Endothelial cell (in vitro differentiated cells): ENCODE measurements at regions not wholly inside any gene's neighbourhood (a gene's known extent, or its start where the extent isn't known, plus 50 kb on each side); places are given as distances from the start of the nearest gene placed in this dataset.
"Not testable (repeated sequence)": the region's sequence is repeated elsewhere in the genome, so short reads cannot be mapped to it uniquely, and the experiment has no call there.

Experiments used
- DNase-seq: peaks from one replicate; pipeline ENCODE4 v3.0.0; 2021; ENCODE audit warnings: low spot score
- H3K27ac Mint-ChIP-seq: one replicate; pipeline ENCODE4 v1.8.0; 2021; ENCODE audit warnings: mixed read lengths, inconsistent platforms; ENCODE audit not compliant: unreplicated experiment
- H3K27me3 Mint-ChIP-seq: one replicate; pipeline ENCODE4 v1.8.0; 2021; ENCODE audit warnings: mild to moderate bottlenecking, moderate library complexity, mixed read lengths, inconsistent platforms; ENCODE audit not compliant: unreplicated experiment
- H3K36me3 Mint-ChIP-seq: one replicate; pipeline ENCODE4 v1.8.0; 2021; ENCODE audit warnings: mild to moderate bottlenecking, low read depth, mixed read lengths, inconsistent platforms; ENCODE audit not compliant: unreplicated experiment
- H3K4me1 Mint-ChIP-seq: one replicate; pipeline ENCODE4 v1.8.0; 2021; ENCODE audit warnings: mild to moderate bottlenecking, mixed read lengths, inconsistent platforms; ENCODE audit not compliant: unreplicated experiment
- H3K4me3 Mint-ChIP-seq: one replicate; pipeline ENCODE4 v1.8.0; 2021; ENCODE audit warnings: mild to moderate bottlenecking, mixed read lengths, inconsistent platforms; ENCODE audit not compliant: unreplicated experiment
- H3K9me3 Mint-ChIP-seq: one replicate; pipeline ENCODE4 v1.8.0; 2021; ENCODE audit warnings: mixed read lengths, inconsistent platforms; ENCODE audit not compliant: unreplicated experiment
- CTCF ChIP-seq: fragments of 200-600 bp; sonication (generic); IDR thresholded peaks from one replicate; pipeline ENCODE4 v1.5.0; 2021; ENCODE audit warnings: antibody characterized with exemption; ENCODE audit not compliant: unreplicated experiment

GRCh38 chr20:7792150-7792869 is 147.9 kb downstream of the HAO1 start:
- H3K9me3 Mint-ChIP-seq: no peaks in the 10 kb centered on the region
- no peaks in the 10 kb centered on the region for H3K36me3 Mint-ChIP-seq
- no peaks in the 10 kb centered on the region for H3K4me1 Mint-ChIP-seq
- H3K27me3 Mint-ChIP-seq: no peaks in the 10 kb centered on the region
- no peak for TF ChIP-seq CTCF
- no peak overlapping the region for H3K4me3 Mint-ChIP-seq
- no peak for DNase-seq
- H3K27ac Mint-ChIP-seq: no peak overlapping the region

GRCh38 chr20:7798176-7798575 is 142.1 kb downstream of the HAO1 start:
- peaks cover 1% of the 10 kb centered on the region for H3K27me3 Mint-ChIP-seq
- TF ChIP-seq CTCF: no peak
- no peak overlapping the region for H3K27ac Mint-ChIP-seq
- no peak for DNase-seq
- no peaks in the 10 kb centered on the region for H3K4me1 Mint-ChIP-seq
- H3K4me3 Mint-ChIP-seq: no peak overlapping the region
- no peaks in the 10 kb centered on the region for H3K9me3 Mint-ChIP-seq
- H3K36me3 Mint-ChIP-seq: no peaks in the 10 kb centered on the region

GRCh38 chr20:7799862-7800261 is 140.4 kb downstream of the HAO1 start:
- Mint-ChIP-seq H3K4me1 (no peaks in the 10 kb centered on the region), H3K36me3 (no peaks in the 10 kb centered on the region), H3K9me3 (no peaks in the 10 kb centered on the region), H3K27ac (no peak overlapping the region), H3K27me3 (peaks cover 1% of the 10 kb centered on the region), H3K4me3 (no peak overlapping the region)
- no peak for TF ChIP-seq CTCF
- no peak for DNase-seq

- H3K9me3 Mint-ChIP-seq, H3K4me1 Mint-ChIP-seq, H3K36me3 Mint-ChIP-seq, H3K27ac Mint-ChIP-seq, DNase-seq, H3K4me3 Mint-ChIP-seq, H3K27me3 Mint-ChIP-seq: not testable (repeated sequence)
Observed at GRCh38 chr20:7803411-7804151, 136.7 kb downstream of the HAO1 start.

- H3K27ac Mint-ChIP-seq: no peak overlapping the region
- H3K36me3 Mint-ChIP-seq: no peaks in the 10 kb centered on the region
- H3K27me3 Mint-ChIP-seq: peaks cover 1% of the 10 kb centered on the region
- H3K4me1 Mint-ChIP-seq: no peaks in the 10 kb centered on the region
- TF ChIP-seq CTCF: no peak
- H3K9me3 Mint-ChIP-seq: no peaks in the 10 kb centered on the region
- H3K4me3 Mint-ChIP-seq: no peak overlapping the region
- DNase-seq: no peak
Observed at GRCh38 chr20:7806831-7807230, 133.4 kb downstream of the HAO1 start.
